Dendritic cell treated with granulocyte-macrophage colony-stimulating factor and Interleukin-4, amounts not matched to agents 40 ng/mL and 50 ng/mL, for 4 days (primary cell): ENCODE measurements at regions not wholly inside any gene's neighbourhood (a gene's known extent, or its start where the extent isn't known, plus 50 kb on each side); places are given as distances from the start of the nearest gene placed in this dataset.

Source experiments
- H3K27ac Mint-ChIP-seq: one replicate; pipeline ENCODE4 v1.8.0; 2022; ENCODE audit warnings: mild to moderate bottlenecking, mixed read lengths
- H3K27me3 Mint-ChIP-seq: one replicate; pipeline ENCODE4 v1.8.0; 2022; ENCODE audit warnings: mild to moderate bottlenecking, mixed read lengths
- H3K36me3 Mint-ChIP-seq: one replicate; pipeline ENCODE4 v1.8.0; 2022; ENCODE audit warnings: low read depth, mixed read lengths
- H3K4me1 Mint-ChIP-seq: one replicate; pipeline ENCODE4 v1.8.0; 2022; ENCODE audit warnings: low read depth, mixed read lengths
- H3K4me3 Mint-ChIP-seq: one replicate; pipeline ENCODE4 v1.8.0; 2022; ENCODE audit warnings: mild to moderate bottlenecking, moderate library complexity, mixed read lengths
- H3K9me3 Mint-ChIP-seq: one replicate; pipeline ENCODE4 v1.8.0; 2022; ENCODE audit warnings: mixed read lengths
- intact Hi-C: fragments of 100-400 bp; cut with micrococcal nuclease; formaldehyde crosslinking; loops from one replicate; pipeline ENCODE4 v1.15.0; 2022

DNA sequence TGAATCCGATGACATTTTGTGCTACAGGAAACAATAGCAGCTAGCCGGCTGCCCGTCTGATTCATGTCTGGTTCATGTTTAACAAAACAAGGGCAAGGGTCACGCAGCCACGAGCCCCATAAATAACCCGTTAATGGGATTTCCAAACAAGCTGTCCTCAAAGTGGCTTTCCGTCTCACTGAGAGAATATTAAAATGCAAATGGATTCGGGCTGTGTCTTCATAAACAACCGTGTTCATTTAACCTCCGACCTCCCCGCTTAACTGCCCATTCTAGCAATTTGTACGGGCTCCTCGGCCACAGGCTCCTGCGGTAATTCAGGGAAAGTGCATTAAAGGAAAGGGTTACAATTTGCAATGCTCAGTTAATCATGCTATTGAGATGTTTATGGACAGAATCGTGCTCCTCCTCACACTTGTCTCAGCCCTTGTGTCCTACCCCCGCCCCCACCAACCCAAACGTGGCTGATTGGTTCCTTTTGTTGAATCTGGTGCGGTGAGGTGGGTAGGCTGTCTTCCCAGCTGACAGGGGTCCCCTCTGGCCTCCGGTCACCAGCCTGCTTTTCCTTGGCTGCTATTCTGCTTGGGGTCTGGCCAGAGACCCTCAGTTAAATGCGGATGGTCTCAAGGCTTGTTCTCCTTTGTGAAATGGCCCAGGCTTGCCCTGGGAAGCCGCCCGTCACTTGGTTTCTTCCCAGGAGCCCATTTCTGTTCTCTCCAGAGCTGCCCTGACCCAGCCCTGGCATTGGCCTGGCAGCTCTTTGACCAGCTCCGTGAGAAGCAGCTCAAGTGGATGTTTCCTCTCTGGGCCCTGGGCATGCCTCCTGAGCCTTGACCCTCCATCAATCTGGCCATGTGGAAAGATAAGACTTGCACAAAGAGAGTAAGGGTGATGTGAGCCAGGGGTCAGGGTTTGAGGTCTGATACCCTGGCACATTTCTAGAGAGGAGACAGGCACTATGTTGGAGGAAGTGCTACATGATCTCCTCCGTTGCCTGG lies 200.7 kb upstream of the POU3F1 start:
- Mint-ChIP-seq H3K27ac (no peak overlapping the region), H3K9me3 (no peaks in the 10 kb centered on the region), H3K4me3 (no peak overlapping the region), H3K36me3 (no peaks in the 10 kb centered on the region), H3K4me1 (no peaks in the 10 kb centered on the region), H3K27me3 (peaks cover 17% of the 10 kb centered on the region)
- intact Hi-C loops = no loop called here

DNA sequence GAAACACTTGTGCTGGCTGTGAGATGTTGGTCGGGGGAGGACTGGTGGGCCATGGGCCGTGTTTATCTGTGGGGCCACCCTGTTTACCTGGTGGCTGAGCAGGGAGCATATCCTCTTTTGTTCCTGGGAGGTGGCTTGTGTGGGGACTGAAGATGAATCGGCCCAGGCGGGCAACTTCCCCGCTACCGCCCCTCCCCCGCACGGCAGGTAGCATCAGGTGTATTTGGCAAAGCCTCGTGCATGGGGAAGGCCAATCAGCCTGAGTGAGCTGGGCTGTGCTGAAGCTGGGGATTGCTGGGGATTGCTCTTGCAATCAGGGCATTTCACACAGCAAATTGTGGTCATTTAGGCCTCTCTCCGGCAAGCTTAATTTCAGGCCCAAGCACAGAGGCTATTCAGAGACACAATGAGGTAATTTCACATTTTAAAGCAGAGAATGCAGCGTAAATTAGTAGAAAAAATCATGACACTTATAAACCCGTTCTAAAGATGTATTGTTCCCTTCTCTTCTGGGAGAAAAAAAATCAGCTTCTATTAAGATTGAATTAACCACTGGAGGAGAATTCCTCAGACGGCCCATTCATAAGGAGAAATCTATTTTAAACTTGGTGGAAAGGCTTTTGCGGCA lies 197.7 kb upstream of the POU3F1 start:
- Mint-ChIP-seq H3K9me3 (no peaks in the 10 kb centered on the region), H3K27ac (no peak overlapping the region), H3K27me3 (peaks cover 10% of the 10 kb centered on the region), H3K4me3 (no peak overlapping the region), H3K4me1 (no peaks in the 10 kb centered on the region), H3K36me3 (no peaks in the 10 kb centered on the region)
- intact Hi-C loops = no loop called here

DNA sequence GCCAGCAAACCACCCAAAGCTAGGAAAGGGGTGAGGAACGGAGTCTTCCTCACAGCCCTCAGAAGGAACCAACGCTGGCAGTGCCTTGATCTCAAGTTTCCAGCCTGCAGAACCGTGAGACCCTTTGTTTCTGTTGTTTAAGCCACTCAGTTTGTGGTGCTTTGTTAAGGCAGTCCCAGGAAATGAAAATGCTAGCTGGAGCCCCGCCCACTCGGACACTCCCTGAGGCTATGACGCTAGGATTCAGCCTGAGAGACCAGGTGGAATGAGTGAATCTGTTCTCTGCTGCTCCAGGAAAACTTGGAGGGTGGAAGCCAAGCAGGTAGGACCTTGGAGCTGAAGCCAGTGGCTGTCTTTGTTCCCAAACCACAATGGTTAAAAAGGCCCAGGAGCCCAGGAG lies 196.5 kb upstream of the POU3F1 start:
- Mint-ChIP-seq H3K36me3 (no peaks in the 10 kb centered on the region), H3K4me1 (no peaks in the 10 kb centered on the region), H3K9me3 (no peaks in the 10 kb centered on the region), H3K27me3 (peaks cover 3% of the 10 kb centered on the region), H3K4me3 (no peak overlapping the region), H3K27ac (no peak overlapping the region)
- intact Hi-C loops = no loop called here

DNA sequence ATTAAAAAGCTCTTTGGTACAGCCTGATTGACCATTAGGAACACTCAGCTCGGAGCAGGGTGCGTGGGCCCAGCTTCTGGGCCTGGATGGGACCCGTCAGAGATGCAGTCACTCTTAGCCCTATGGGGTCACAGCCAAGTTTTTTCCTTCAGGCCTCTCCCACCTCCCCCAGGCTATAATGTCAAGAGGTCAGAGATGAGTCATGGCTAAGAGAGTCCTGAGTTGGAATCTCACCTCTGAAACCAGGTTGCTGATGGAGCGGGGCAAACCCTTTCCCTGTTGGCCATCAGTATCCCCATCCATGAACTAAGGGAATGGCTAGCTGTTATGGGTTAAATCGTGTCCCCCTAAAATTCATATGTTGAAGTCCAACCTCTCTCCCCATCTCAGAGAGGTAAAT lies 195.9 kb upstream of the POU3F1 start:
- H3K4me3 Mint-ChIP-seq = no peak overlapping the region
- H3K27me3 Mint-ChIP-seq = peaks cover under 1% of the 10 kb centered on the region
- H3K27ac Mint-ChIP-seq = no peak overlapping the region
- H3K4me1 Mint-ChIP-seq = no peaks in the 10 kb centered on the region
- intact Hi-C loops = no loop called here
- no peaks in the 10 kb centered on the region for H3K9me3 Mint-ChIP-seq
- H3K36me3 Mint-ChIP-seq = no peaks in the 10 kb centered on the region

DNA sequence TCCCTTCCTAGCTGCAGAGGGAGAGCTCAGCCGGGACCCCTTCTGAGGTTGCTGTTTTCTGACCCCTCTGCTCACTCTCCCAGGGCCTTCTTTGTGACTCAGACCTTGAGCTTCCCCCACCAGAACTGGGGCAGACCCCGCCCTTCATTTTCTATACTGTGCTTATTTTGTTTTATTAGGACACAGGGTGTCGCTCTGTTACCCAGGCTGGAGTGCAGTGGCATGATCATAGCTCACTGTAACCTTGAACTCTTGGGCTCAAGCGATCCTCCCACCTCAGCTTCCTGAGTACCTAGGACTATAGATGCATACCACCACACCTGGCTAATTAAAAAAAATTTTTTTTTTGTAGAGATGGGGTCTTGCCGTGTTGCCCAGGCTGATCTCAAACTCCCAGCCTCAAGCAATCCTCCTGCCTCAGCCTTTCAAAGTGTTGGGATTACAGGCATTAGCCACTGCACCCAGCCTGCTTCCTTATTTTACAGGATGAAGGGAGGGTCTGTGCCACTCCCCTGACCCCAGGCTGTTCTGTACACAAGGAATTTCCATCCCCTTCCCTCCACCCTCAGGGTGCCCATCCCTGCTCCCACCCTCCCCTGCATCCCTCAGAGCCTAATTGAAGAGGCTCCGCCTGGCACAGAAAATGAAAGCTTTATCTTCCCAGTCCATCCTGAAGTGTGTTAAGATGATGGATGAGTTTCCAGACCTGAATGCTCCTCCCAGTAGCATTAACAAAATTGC lies 195.2 kb upstream of the POU3F1 start:
- Mint-ChIP-seq H3K9me3 (no peaks in the 10 kb centered on the region), H3K27ac (no peak overlapping the region), H3K36me3 (no peaks in the 10 kb centered on the region), H3K4me1 (no peaks in the 10 kb centered on the region), H3K4me3 (no peak overlapping the region), H3K27me3 (no peaks in the 10 kb centered on the region)
- intact Hi-C loops = no loop called here

DNA sequence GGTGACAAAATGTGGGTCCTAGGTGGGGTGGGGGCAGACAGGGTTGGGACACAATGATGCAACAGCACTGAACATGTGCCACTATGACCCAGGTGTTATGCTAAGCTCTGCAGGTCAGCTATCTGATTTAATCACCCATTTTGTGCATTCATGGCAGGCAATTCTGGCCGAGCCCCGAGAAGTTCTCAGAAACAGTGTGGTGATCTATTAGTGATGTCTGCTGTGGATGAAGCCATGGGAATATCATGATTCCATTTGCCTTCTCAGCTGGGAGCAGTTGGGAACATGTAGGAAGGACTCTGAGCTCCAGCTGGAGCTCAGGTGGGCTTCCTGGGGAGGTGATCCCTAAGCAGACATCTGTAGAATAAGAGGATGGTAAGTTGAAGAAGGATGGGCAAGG lies 194.0 kb upstream of the POU3F1 start:
- no peak overlapping the region for H3K4me3 Mint-ChIP-seq

DNA sequence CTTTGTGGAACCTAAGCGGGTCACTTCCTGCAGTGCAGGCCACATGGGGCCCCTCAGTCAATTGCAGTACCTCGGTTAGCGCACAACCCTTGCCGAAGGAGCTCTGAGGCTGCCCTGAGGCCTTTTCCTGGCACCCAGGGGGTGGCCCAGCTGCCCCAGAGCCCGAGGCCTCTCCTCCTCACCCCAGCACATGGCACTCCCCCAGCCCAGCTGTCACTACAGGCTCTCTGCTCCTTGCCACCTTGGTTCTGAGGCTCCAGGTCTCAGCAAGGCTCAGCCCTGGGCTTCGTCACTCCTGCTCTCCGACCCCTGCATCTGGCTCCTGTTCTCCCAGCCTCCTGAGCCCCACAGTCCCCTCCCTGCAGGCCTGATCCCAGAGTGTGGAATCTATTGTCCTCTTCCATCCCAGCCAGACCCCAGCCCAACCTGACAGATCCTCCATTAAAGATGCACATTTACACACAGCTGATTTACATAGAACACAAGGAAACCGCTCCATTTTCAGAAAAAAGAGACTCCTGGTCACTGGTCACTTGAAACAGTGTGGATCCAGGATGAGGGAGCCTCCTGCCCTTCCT lies 192.8 kb upstream of the POU3F1 start:
- no peaks in the 10 kb centered on the region for H3K9me3 Mint-ChIP-seq
- intact Hi-C loops = no loop called here
- H3K4me3 Mint-ChIP-seq = no peak overlapping the region

More for the DNA sequence above, 194.0 kb upstream of the POU3F1 start:
- no peaks in the 10 kb centered on the region for H3K36me3 Mint-ChIP-seq
- H3K9me3 Mint-ChIP-seq = no peaks in the 10 kb centered on the region
- H3K4me1 Mint-ChIP-seq = no peaks in the 10 kb centered on the region
- H3K27ac Mint-ChIP-seq = no peak overlapping the region
- H3K27me3 Mint-ChIP-seq = no peaks in the 10 kb centered on the region
- intact Hi-C loops = no loop called here

DNA sequence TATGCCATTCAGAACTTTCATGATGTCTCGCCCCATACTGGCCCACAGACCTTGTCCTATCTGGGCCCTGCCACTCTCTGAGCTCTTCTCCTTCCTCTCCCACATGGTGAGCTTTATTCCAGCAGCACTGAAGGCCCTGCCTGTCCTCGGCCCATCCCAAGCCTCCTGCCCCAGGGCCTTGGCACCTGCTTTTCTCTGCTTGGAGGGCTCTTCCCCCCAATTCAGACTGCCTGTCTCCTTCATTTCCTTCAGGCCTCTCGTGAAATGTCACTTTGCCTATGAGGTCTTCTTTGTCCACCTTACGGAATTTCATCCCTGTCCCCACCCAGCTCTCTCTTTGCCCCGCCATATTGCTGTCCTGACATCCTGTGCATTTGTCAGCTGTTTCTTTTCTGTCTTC lies 191.7 kb upstream of the POU3F1 start:
- H3K9me3 Mint-ChIP-seq = no peaks in the 10 kb centered on the region
- H3K4me1 Mint-ChIP-seq = no peaks in the 10 kb centered on the region
- no peaks in the 10 kb centered on the region for H3K36me3 Mint-ChIP-seq
- H3K27ac Mint-ChIP-seq = no peak overlapping the region
- intact Hi-C loops = no loop called here
- peaks cover 2% of the 10 kb centered on the region for H3K27me3 Mint-ChIP-seq
- H3K4me3 Mint-ChIP-seq = no peak overlapping the region

More for the DNA sequence above, 192.8 kb upstream of the POU3F1 start:
- no peak overlapping the region for H3K27ac Mint-ChIP-seq
- no peaks in the 10 kb centered on the region for H3K27me3 Mint-ChIP-seq
- no peaks in the 10 kb centered on the region for H3K4me1 Mint-ChIP-seq
- no peaks in the 10 kb centered on the region for H3K36me3 Mint-ChIP-seq

DNA sequence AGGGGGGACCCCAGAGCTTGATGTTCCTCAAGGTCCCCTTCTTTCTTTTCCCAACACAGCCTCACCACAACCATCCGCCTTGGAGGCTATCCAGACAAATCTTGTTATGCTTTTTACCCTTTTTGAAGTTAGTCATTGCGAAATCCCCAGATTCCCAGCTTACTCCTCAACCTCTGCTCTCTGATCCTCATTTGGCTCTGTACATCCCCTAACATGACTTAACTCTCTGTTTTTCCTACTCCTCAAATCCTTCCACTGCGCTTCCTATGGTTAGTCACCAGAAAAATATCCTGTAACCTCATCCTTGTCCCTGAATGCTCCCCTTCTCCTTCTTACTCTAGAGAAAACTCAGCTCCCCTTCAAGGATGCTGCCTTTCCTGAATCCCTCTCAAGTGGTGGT lies 189.1 kb upstream of the POU3F1 start:
- no peak overlapping the region for H3K4me3 Mint-ChIP-seq
- H3K27ac Mint-ChIP-seq = no peak overlapping the region
- H3K36me3 Mint-ChIP-seq = no peaks in the 10 kb centered on the region
- H3K4me1 Mint-ChIP-seq = no peaks in the 10 kb centered on the region
- H3K9me3 Mint-ChIP-seq = no peaks in the 10 kb centered on the region
- H3K27me3 Mint-ChIP-seq = peaks cover 5% of the 10 kb centered on the region
- intact Hi-C loops = no loop called here

DNA sequence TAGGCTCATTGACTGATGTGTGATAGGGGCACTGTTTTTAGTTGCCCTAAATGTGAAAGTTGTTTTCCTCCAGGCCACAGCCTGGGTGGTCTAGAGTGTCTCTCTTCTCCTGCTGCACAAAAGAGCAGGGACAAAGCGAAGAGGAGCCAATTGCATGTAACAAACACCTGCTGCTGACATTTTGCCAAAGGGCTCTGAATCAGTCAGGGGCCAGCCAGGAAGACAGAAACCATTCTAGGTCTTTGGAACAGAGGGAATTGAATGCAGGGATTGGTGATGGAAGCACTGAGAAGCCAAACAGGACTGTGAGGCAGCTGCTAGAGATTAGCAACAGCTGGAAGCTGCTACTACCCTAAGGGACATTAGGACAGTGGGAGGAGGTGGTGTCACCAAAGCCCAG lies 185.3 kb upstream of the POU3F1 start:
- no peaks in the 10 kb centered on the region for H3K9me3 Mint-ChIP-seq
- H3K27me3 Mint-ChIP-seq = peaks cover 8% of the 10 kb centered on the region
- H3K27ac Mint-ChIP-seq = no peak overlapping the region
- intact Hi-C loops = no loop called here
- H3K4me3 Mint-ChIP-seq = no peak overlapping the region
- no peaks in the 10 kb centered on the region for H3K36me3 Mint-ChIP-seq
- H3K4me1 Mint-ChIP-seq = no peaks in the 10 kb centered on the region

DNA sequence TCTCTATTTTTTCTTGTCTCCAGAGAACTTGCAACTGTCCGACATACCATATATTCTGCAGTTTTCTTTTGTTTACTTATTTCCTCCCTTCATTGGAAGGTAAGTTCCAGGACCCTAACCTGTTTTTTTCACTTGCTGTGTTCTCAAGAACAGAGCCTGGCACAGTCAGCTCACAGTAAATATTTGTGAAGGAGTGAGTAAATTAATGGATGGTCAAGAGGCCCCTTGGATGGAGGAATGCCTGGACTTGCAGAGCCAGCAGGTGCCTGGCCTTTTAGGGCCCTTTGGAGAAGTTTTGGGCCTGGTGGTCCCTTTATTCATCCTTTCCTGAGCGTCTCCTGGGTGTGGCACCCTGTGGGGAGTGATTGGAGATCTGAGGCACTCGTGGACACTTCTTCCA lies 182.1 kb upstream of the POU3F1 start:
- Mint-ChIP-seq H3K36me3 (no peaks in the 10 kb centered on the region), H3K4me3 (no peak overlapping the region), H3K27me3 (peaks cover 9% of the 10 kb centered on the region), H3K27ac (no peak overlapping the region), H3K4me1 (no peaks in the 10 kb centered on the region), H3K9me3 (no peaks in the 10 kb centered on the region)
- intact Hi-C loops = no loop called here

DNA sequence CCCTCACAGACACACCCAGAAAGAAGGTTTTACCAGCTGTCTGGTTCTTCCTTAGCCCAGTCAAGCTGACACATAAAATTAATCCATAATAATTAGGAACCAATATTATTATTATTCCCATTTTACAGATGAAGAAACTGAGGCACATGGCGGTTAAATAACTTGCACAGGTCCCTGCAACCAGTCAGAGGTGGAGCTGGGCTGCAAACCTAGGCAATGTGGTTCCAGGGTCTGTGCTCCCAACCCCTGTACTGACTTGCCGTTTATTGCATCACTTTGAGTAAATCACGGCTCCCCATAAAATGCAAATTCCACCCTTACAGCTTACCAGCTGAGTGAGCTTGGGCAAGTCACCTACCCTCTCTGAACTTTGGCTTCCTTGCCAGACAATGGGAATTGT lies 179.2 kb upstream of the POU3F1 start:
- peaks cover 10% of the 10 kb centered on the region for H3K27me3 Mint-ChIP-seq
- H3K9me3 Mint-ChIP-seq = no peaks in the 10 kb centered on the region
- intact Hi-C loops = no loop called here
- no peaks in the 10 kb centered on the region for H3K4me1 Mint-ChIP-seq
- no peaks in the 10 kb centered on the region for H3K36me3 Mint-ChIP-seq
- no peak overlapping the region for H3K27ac Mint-ChIP-seq
- no peak overlapping the region for H3K4me3 Mint-ChIP-seq

DNA sequence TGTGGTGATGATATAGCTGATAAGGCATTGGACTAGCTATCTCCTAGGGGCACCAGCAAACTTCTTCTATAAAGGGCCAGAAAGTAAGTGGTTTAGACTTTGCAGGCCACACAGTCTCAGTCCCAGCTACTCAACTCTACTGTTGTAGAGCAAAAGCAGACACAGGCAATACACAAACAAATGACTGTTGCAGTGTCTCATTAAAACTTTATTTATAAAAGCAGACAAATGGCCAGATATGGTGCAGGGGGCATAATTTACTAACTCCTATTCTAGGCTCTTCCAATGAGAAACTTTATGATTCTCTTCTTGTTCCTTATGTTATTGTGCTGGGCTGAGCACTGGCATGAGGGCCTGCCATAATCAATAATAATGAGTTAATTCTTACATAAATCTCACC lies 176.8 kb upstream of the POU3F1 start:
- H3K36me3 Mint-ChIP-seq = no peaks in the 10 kb centered on the region
- no peaks in the 10 kb centered on the region for H3K4me1 Mint-ChIP-seq
- no peak overlapping the region for H3K4me3 Mint-ChIP-seq
- intact Hi-C loops = no loop called here
- H3K27me3 Mint-ChIP-seq = peaks cover 10% of the 10 kb centered on the region
- H3K9me3 Mint-ChIP-seq = no peaks in the 10 kb centered on the region
- H3K27ac Mint-ChIP-seq = no peak overlapping the region

DNA sequence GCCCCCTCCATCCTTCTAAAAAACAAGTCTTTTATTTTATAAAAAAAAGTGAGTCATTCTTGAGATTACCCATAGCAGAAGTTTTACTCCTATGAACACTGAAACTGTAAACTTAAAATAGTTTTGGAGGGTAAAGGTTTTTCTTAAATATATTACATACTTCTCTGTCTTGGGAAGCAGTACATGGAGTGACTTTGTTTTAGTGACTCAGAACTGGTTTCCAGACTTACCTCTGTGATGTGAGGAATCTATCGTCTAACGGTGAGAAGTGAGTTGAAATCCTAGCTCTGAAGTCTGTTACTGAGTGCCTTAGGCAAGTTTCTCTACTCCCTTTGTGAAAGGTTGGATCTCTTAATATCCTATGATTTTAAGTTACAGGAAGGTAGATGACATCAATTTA lies 176.3 kb upstream of the POU3F1 start:
- H3K4me1 Mint-ChIP-seq = no peaks in the 10 kb centered on the region
- H3K27me3 Mint-ChIP-seq = peaks cover 10% of the 10 kb centered on the region
- intact Hi-C loops = no loop called here
- H3K27ac Mint-ChIP-seq = no peak overlapping the region
- no peaks in the 10 kb centered on the region for H3K36me3 Mint-ChIP-seq
- no peak overlapping the region for H3K4me3 Mint-ChIP-seq
- no peaks in the 10 kb centered on the region for H3K9me3 Mint-ChIP-seq
